NB4 (cell line): ENCODE measurements at regions not wholly inside any gene's neighbourhood (a gene's known extent, or its start where the extent isn't known, plus 50 kb on each side); places are given as distances from the start of the nearest gene placed in this dataset.

Experiments
- DNase-seq: peaks from one replicate; pipeline ENCODE4 v3.0.0; 2010; ENCODE audit warnings: low read depth
- H3K4me3 ChIP-seq: one replicate; pipeline ENCODE4 v1.5.1; 2011; ENCODE audit warnings: mild to moderate bottlenecking, low read depth, low read length, moderate library complexity
- MYC ChIP-seq: IDR thresholded peaks from 2 replicates; pipeline ENCODE4 v1.6.1; 2011; ENCODE audit warnings: low read depth, low read length
- POLR2A ChIP-seq: IDR thresholded peaks from 2 replicates; pipeline ENCODE4 v1.6.1; 2011; ENCODE audit warnings: mild to moderate bottlenecking; ENCODE audit not compliant: insufficient read length; ENCODE audit errors: extremely low read depth
- TF ChIP-seq, protein P1 (sequence below): IDR thresholded peaks from one replicate; pipeline ENCODE4 v1.5.1; 2012; ENCODE audit warnings: low read depth, low read length
- TF ChIP-seq, protein P2 (sequence below): IDR thresholded peaks from 2 replicates; pipeline ENCODE4 v1.6.1; 2011; ENCODE audit warnings: low read depth, low read length

DNA sequence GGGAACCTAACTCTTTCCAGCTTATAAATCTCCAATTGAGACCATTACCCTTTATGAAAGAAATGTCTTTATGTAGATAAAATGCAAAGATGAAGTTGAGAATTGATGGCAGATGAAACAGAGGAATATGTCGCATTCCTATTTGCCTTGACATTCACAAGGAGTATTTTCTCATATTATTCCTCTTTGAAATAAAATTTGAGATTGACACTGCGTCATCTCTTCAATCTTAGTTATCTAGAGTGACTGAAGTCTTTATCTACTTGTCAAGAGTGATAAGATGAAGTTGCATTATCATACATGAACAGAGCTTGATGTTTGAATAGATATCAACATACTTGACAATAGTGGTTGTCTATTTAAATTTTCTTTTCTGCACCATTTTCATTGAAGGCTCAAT is 574.4 kb upstream of the SOX9 start:
- TF ChIP-seq, protein P1, sequence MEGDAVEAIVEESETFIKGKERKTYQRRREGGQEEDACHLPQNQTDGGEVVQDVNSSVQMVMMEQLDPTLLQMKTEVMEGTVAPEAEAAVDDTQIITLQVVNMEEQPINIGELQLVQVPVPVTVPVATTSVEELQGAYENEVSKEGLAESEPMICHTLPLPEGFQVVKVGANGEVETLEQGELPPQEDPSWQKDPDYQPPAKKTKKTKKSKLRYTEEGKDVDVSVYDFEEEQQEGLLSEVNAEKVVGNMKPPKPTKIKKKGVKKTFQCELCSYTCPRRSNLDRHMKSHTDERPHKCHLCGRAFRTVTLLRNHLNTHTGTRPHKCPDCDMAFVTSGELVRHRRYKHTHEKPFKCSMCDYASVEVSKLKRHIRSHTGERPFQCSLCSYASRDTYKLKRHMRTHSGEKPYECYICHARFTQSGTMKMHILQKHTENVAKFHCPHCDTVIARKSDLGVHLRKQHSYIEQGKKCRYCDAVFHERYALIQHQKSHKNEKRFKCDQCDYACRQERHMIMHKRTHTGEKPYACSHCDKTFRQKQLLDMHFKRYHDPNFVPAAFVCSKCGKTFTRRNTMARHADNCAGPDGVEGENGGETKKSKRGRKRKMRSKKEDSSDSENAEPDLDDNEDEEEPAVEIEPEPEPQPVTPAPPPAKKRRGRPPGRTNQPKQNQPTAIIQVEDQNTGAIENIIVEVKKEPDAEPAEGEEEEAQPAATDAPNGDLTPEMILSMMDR = no peak
- TF ChIP-seq MYC (no peak), POLR2A (no peak)
- TF ChIP-seq, protein P2, sequence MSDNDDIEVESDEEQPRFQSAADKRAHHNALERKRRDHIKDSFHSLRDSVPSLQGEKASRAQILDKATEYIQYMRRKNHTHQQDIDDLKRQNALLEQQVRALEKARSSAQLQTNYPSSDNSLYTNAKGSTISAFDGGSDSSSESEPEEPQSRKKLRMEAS = no peak
- H3K4me3 ChIP-seq = no peak overlapping the region
- DNase-seq = no peak

DNA sequence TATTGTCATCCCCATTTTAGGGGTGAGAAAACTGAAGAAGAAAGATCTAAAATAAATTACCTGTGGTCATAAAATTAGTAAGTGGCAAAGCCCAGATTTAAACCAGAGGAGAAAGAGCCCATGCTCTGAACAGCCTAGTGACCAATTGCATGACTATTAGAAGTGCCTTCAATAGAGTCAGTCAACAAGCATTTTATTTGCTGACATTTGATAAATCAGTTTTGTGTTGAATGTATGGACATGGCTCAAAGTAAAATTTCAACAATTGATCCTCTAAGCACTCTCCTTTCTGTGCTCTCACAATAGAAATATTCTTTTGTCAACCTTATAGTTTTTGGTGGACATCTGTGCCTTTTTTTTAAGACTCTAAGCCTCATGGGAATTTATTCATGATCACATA is 572.9 kb upstream of the SOX9 start:
- TF ChIP-seq, protein P2 = no peak
- TF ChIP-seq, protein P1 = no peak
- TF ChIP-seq POLR2A = no peak
- no peak for TF ChIP-seq MYC

DNA sequence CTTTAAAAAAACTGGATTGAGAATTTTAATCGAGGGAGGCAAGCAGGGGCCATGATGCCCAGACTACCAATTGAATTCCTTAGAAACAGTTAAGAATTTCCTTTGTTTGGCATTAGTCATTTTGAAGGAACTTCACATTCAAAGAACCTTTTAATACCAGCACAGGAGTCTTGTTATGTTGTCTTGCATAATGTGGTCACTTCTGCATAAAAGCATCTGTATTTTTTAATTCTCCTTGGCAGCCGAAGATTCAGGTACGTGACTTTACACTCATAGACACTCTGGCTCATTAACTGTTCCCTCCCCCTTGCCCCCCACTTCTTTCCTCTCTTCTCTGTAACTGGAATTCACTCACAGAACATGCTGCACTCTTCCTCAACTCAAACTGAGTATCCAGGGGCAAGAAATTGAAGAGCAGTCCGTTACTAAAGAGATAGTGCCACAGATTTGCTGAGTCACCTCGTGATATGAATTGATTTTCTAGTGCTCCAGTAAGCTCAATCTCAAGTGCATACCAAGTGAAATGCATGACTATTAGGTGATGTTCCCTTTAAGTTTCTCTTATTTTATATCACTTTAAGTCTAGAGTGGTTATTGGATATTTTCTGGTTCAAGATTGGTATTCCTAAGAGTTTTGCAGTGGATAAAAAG is 572.2 kb upstream of the SOX9 start:
- no peak for TF ChIP-seq MYC
- TF ChIP-seq, protein P1 = no peak
- TF ChIP-seq POLR2A = no peak
- TF ChIP-seq, protein P2 = no peak
- no peak for DNase-seq
- no peak overlapping the region for H3K4me3 ChIP-seq

More for the DNA sequence above, 572.9 kb upstream of the SOX9 start:
- no peak for DNase-seq
- no peak overlapping the region for H3K4me3 ChIP-seq

DNA sequence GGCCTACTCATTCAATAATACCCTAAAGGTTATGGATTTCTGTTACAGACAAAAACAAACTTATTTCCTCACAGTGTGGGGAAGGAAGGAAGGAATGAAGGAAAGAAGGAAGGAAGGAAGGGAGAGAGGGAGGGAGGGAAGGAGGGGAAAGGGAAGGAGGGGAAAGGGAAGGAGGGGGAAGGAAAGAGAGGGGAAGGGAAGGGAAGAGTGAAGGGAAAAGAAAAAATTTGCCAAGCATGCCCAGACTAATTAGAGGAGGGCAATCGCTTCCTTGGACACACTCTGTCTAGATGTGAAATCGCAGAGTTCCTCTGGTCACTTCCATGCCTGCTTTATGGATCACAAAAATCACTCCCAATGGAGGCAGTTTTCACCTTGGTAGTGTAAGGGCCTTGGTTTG is 570.1 kb upstream of the SOX9 start:
- no peak overlapping the region for H3K4me3 ChIP-seq
- TF ChIP-seq, protein P1 = no peak
- TF ChIP-seq POLR2A = no peak
- no peak for DNase-seq

DNA sequence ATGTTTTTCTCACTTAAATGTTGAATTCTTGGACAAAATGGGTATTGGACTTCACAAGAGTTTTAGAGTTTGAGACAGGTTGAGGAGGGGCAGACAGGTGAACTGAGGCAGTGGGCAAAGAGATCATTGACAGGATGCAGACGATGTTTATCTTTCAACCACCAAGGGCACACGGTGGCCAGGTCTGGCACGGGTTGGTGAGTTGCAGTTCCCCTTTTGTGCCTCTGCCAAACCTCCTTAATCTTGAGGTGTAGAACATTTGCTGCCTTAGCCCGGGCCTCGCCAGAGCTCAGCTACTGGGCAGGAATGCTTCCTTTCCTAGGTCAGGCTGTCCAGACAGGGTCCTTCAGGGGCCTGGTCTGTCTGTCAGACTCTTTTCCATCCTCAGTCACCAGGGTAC is 567.4 kb upstream of the SOX9 start:
- no peak for DNase-seq
- H3K4me3 ChIP-seq = no peak overlapping the region
- TF ChIP-seq, protein P1 = no peak

DNA sequence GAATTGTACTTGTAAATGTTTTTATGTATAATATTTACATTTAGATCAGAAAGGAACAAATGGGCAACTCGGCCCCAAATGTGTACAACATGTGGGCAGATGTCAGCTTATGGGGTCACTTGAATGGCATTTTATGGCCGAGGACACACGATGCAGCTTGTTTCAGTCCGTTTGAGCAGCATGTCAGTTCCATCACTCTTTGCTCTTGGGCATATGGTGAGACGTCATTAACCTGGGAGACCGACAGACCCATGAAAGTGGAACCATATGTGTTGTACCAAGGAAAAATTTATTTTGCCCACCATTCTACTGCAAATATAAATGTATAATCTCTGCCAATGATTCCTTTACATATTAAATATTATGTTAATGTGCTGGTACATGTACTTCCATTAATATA is 561.9 kb upstream of the SOX9 start:
- TF ChIP-seq, protein P1 = no peak
- no peak for TF ChIP-seq POLR2A
- no peak for TF ChIP-seq MYC
- TF ChIP-seq, protein P2 = no peak
- no peak for DNase-seq
- H3K4me3 ChIP-seq = no peak overlapping the region
